Karpas-422 (cell line): ENCODE measurements at regions not wholly inside any gene's neighbourhood (a gene's known extent, or its start where the extent isn't known, plus 50 kb on each side); places are given as distances from the start of the nearest gene placed in this dataset.

ENCODE experiments used
- DNase-seq: peaks from one replicate; pipeline ENCODE4 v3.0.0-alpha.2; 2015
- H2AFZ ChIP-seq: fragments of 200-600 bp; sonication (generic); 2 replicates; pipeline ENCODE4 v1.6.1; 2014; ENCODE audit warnings: antibody characterized with exemption, low read length, mixed read lengths
- H3K27ac ChIP-seq: fragments of 200-600 bp; sonication (generic); 2 replicates; pipeline ENCODE4 v1.5.1; 2014; ENCODE audit warnings: mild to moderate bottlenecking, low read length, moderate library complexity
- H3K27me3 ChIP-seq: fragments of 200-600 bp; sonication (generic); 2 replicates; pipeline ENCODE4 v1.6.1; 2014; ENCODE audit warnings: low read length, mixed read lengths
- H3K36me3 ChIP-seq: fragments of 200-600 bp; sonication (generic); 2 replicates; pipeline ENCODE4 v1.6.1; 2014; ENCODE audit warnings: low read length, mixed read lengths; ENCODE audit not compliant: insufficient read depth
- H3K4me1 ChIP-seq: fragments of 200-600 bp; sonication (generic); 2 replicates; pipeline ENCODE4 v1.6.1; 2014; ENCODE audit warnings: mild to moderate bottlenecking, low read length, mixed read lengths
- H3K4me2 ChIP-seq: fragments of 200-600 bp; sonication (generic); 2 replicates; pipeline ENCODE4 v1.6.1; 2014; ENCODE audit warnings: low read length, low read depth, mild to moderate bottlenecking; ENCODE audit not compliant: poor library complexity, severe bottlenecking
- H3K4me3 ChIP-seq: fragments of 200-600 bp; sonication (generic); 2 replicates; pipeline ENCODE4 v1.5.1; 2014; ENCODE audit warnings: mild to moderate bottlenecking, antibody characterized with exemption, low read length, mixed read lengths
- H3K79me2 ChIP-seq: fragments of 200-600 bp; sonication (generic); 2 replicates; pipeline ENCODE4 v1.6.1; 2014; ENCODE audit warnings: mild to moderate bottlenecking, low read length, mixed read lengths
- H3K9ac ChIP-seq: fragments of 200-600 bp; sonication (generic); 2 replicates; pipeline ENCODE4 v1.6.0; 2014; ENCODE audit warnings: low read length
- H3K9me2 ChIP-seq: fragments of 200-600 bp; sonication (generic), shearing (Covaris generic); replicated peaks from 2 replicates; pipeline ENCODE4 v1.6.0; 2014; ENCODE audit warnings: mild to moderate bottlenecking, low read length, moderate library complexity; ENCODE audit not compliant: insufficient read depth
- H3K9me3 ChIP-seq: fragments of 300-700, 200-600 bp; sonication (generic); 2 replicates; pipeline ENCODE4 v1.6.1; 2014; ENCODE audit warnings: low read length, mixed read lengths
- H4K20me1 ChIP-seq: fragments of 200-600 bp; sonication (generic); 2 replicates; pipeline ENCODE4 v1.6.1; 2014; ENCODE audit warnings: mild to moderate bottlenecking, antibody characterized with exemption, low read length, low read depth; ENCODE audit not compliant: insufficient read depth

GRCh38 chr20:17849138-17849900, 119.3 kb downstream of the SNX5 start:
- no peak overlapping the region for H3K4me3 ChIP-seq
- H4K20me1 ChIP-seq, result no peaks in the 10 kb centered on the region
- H3K27me3 ChIP-seq, result no peaks in the 10 kb centered on the region
- no peak for DNase-seq
- H3K4me2 ChIP-seq, result no peak overlapping the region
- no peaks in the 10 kb centered on the region for H3K9me3 ChIP-seq
- H3K27ac ChIP-seq, result no peak overlapping the region
- no peaks in the 10 kb centered on the region for H3K36me3 ChIP-seq
- H3K79me2 ChIP-seq, result no peaks in the 10 kb centered on the region
- H3K9ac ChIP-seq, result no peak overlapping the region
- no peaks in the 10 kb centered on the region for H3K9me2 ChIP-seq
- H2AFZ ChIP-seq, result no peak overlapping the region
- H3K4me1 ChIP-seq, result peaks cover 7% of the 10 kb centered on the region

GRCh38 chr20:17848249-17849048, 120.1 kb downstream of the SNX5 start:
- no peak overlapping the region for H3K4me2 ChIP-seq

DNA sequence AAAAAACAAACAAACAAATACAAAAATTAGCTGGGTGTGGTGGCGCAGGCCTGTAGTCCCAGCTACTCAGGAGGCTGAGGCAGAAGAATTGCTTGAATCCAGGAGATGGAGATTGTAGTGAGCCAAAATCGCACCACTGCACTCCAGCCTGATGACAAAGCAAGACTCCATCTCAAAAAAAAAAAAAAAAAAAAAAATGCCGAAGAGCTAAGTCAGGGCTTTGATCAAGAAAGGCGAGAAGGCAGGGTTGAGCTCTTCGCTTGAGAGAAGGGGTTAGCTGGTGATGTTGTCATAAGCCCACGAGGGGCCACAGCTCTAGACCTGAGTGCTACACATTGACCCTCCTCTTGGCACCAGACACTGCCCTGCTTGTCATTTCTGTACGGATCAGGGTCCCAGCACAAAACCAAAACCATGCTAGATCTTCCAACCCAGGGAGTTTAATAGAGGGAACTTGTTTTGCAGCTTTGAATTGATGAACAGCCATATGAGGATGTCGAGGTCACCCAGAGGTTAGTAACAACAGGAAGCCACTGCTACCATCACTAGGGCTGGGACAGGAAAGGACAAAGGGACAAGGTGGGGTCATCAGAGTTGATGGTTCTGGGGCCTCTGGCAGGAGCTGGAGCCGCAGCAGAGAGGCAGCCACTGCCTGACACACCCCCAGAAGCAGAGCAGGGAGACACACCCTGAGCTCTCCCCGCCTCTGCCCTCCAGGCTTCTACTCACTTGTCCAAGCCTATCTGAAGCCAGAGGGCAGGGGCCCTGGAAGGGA, 122.7 kb downstream of the SNX5 start:
- Histone ChIP-seq H4K20me1 (no peaks in the 10 kb centered on the region), H3K79me2 (no peaks in the 10 kb centered on the region), H3K9ac (no peak overlapping the region), H3K27me3 (no peaks in the 10 kb centered on the region), H3K27ac (no peak overlapping the region), H3K36me3 (no peaks in the 10 kb centered on the region), H2AFZ (no peak overlapping the region), H3K4me2 (no peak overlapping the region), H3K9me2 (no peaks in the 10 kb centered on the region), H3K9me3 (no peaks in the 10 kb centered on the region), H3K4me1 (peaks cover 7% of the 10 kb centered on the region), H3K4me3 (no peak overlapping the region)
- DNase-seq, result no peak

More at GRCh38 chr20:17848249-17849048, 120.1 kb downstream of the SNX5 start:
- Histone ChIP-seq H3K9me2 (no peaks in the 10 kb centered on the region), H4K20me1 (no peaks in the 10 kb centered on the region), H3K4me1 (peaks cover 7% of the 10 kb centered on the region), H3K27me3 (no peaks in the 10 kb centered on the region), H2AFZ (no peak overlapping the region), H3K4me3 (no peak overlapping the region), H3K27ac (no peak overlapping the region), H3K36me3 (no peaks in the 10 kb centered on the region), H3K79me2 (no peaks in the 10 kb centered on the region), H3K9ac (no peak overlapping the region), H3K9me3 (no peaks in the 10 kb centered on the region)
- no peak for DNase-seq

DNA sequence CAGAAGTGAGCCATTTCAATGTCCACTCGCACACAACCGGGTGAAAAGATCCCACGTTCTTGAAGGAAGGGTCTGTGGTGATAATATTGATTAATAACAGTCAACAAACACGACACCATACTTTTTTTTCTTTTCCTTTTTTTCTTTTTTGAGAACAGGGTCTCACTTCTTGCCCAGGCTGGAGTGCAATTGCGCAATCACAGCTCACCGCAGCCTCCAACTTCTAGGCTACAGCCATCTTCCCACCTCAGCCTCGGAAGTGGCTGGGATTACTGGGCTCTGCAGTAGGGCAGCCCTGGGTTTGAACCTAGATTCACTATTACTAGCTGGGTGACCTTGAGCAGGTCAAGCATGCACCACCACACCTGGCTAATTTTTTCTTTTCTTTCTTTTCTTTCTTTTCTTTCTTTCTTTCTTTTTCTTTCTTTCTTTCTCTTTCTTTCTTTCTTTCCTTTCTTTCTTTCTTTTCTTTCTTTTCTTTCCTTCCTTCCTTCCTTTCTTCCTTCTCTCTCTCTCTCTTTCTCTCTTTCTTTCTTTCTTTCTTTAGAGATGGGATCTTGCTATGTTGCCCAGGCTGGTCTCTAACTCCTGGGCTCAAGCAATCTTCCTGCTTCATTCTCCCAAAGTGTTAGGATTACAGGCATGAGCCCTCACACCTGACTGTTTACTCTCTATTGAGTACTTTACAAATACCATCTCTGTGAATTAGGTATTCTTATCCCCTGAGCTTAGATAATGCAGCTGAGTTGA, 123.9 kb downstream of the SNX5 start:
- Histone ChIP-seq H3K9me3 (no peaks in the 10 kb centered on the region), H3K79me2 (no peaks in the 10 kb centered on the region), H2AFZ (no peak overlapping the region), H3K9ac (no peak overlapping the region), H3K4me2 (no peak overlapping the region), H3K36me3 (no peaks in the 10 kb centered on the region), H3K27ac (no peak overlapping the region), H3K9me2 (no peaks in the 10 kb centered on the region), H4K20me1 (no peaks in the 10 kb centered on the region), H3K4me1 (peaks cover 7% of the 10 kb centered on the region), H3K27me3 (no peaks in the 10 kb centered on the region), H3K4me3 (no peak overlapping the region)
- no peak for DNase-seq

DNA sequence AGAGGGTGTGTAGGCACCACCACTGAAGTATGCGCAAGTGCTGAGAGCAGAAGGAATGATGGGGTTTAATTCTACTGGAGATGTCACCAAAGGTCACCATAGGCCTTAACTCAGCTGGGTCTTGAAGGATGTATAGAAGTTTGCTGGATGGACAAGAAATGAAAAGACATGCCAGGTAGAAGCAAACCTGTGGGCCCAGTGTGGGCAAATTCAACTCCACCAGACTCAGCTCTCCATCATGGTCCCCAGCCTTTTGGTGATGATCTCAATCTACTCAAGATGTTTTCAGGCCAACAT, 124.5 kb downstream of the SNX5 start:
- Histone ChIP-seq H3K27ac (no peak overlapping the region), H3K9me3 (no peaks in the 10 kb centered on the region), H3K4me2 (no peak overlapping the region), H3K27me3 (no peaks in the 10 kb centered on the region), H3K36me3 (no peaks in the 10 kb centered on the region), H3K9ac (no peak overlapping the region), H3K4me3 (no peak overlapping the region), H2AFZ (no peak overlapping the region), H3K9me2 (no peaks in the 10 kb centered on the region), H3K4me1 (peaks cover 7% of the 10 kb centered on the region), H4K20me1 (no peaks in the 10 kb centered on the region), H3K79me2 (no peaks in the 10 kb centered on the region)
- DNase-seq, result no peak

GRCh38 chr20:17843246-17844132, 125.1 kb downstream of the SNX5 start:
- H3K4me3 ChIP-seq, result no peak overlapping the region

DNA sequence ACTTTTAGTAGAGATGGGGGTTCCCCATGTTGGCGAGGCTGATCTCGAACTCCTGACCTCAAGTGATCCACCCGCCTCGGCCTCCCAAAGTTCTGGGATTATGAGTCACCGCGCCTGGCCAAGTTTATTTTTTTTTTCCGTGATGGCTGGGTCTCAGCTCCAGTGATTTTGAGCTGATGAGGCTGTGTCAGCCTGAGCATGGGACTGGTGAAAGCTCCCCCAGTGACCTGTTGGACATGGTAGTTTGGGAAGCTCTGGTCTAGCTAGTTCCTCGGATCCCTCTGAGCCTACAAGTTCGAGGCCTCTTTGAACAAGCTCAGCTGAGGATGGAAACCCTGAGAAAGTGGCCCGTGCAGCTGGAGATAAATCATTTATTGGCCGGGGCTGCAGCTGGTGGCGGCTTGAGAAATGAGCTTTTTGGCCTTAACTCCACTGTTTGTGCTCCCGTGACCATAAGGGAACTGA, 126.8 kb downstream of the SNX5 start:
- Histone ChIP-seq H3K4me2 (no peak overlapping the region), H3K9me2 (no peaks in the 10 kb centered on the region), H3K79me2 (no peaks in the 10 kb centered on the region), H2AFZ (no peak overlapping the region), H3K9me3 (no peaks in the 10 kb centered on the region), H3K4me1 (no peaks in the 10 kb centered on the region), H4K20me1 (no peaks in the 10 kb centered on the region), H3K27ac (no peak overlapping the region), H3K4me3 (no peak overlapping the region), H3K27me3 (no peaks in the 10 kb centered on the region), H3K9ac (no peak overlapping the region), H3K36me3 (no peaks in the 10 kb centered on the region)
- DNase-seq, result no peak

More at GRCh38 chr20:17843246-17844132, 125.1 kb downstream of the SNX5 start:
- Histone ChIP-seq H3K4me1 (peaks cover 4% of the 10 kb centered on the region), H3K79me2 (no peaks in the 10 kb centered on the region), H3K9me3 (no peaks in the 10 kb centered on the region), H2AFZ (no peak overlapping the region), H3K9ac (no peak overlapping the region), H3K9me2 (no peaks in the 10 kb centered on the region), H3K27me3 (no peaks in the 10 kb centered on the region), H3K36me3 (no peaks in the 10 kb centered on the region), H3K4me2 (no peak overlapping the region), H4K20me1 (no peaks in the 10 kb centered on the region), H3K27ac (no peak overlapping the region)
- DNase-seq, result no peak
